T follicular helper cell (primary cell): ENCODE measurements at regions not wholly inside any gene's neighbourhood (a gene's known extent, or its start where the extent isn't known, plus 50 kb on each side); places are given as distances from the start of the nearest gene placed in this dataset.
"Not testable (repeated sequence)": the region's sequence is repeated elsewhere in the genome, so short reads cannot be mapped to it uniquely, and the experiment has no call there.

Experiments used
- DNase-seq: peaks from one replicate; pipeline ENCODE4 v3.0.0-alpha.2; 2020; ENCODE audit warnings: low read depth

- DNase-seq, result no peak
These were observed 551.8 kb downstream of the RAB28 start for GRCh38 chr4:12932203-12932788.

- DNase-seq, result no peak
These were observed 554.4 kb downstream of the RAB28 start for GRCh38 chr4:12929784-12930183.

- no peak for DNase-seq
These were observed 555.4 kb downstream of the RAB28 start for GRCh38 chr4:12928751-12929150.

GRCh38 chr4:12926189-12927066, 557.7 kb downstream of the RAB28 start:
- no peak for DNase-seq

GRCh38 chr4:12924728-12925320, 559.3 kb downstream of the RAB28 start:
- DNase-seq, result no peak

GRCh38 chr4:12924253-12924652, 559.9 kb downstream of the RAB28 start:
- no peak for DNase-seq

GRCh38 chr4:12912896-12913418, 571.2 kb downstream of the RAB28 start:
- DNase-seq, result no peak

- no peak for DNase-seq
These were observed 572.3 kb downstream of the RAB28 start for GRCh38 chr4:12911750-12912358.

- DNase-seq, result not testable (repeated sequence)
These were observed 580.5 kb downstream of the RAB28 start for GRCh38 chr4:12903640-12904039.

- DNase-seq, result no peak
These were observed 581.4 kb downstream of the RAB28 start for GRCh38 chr4:12902735-12903134.

GRCh38 chr4:12897954-12898353, 586.2 kb downstream of the RAB28 start:
- DNase-seq, result no peak

- no peak for DNase-seq
These were observed 590.1 kb downstream of the RAB28 start for GRCh38 chr4:12894062-12894461.

- no peak for DNase-seq
These were observed 595.1 kb downstream of the RAB28 start for GRCh38 chr4:12889054-12889453.

- no peak for DNase-seq
These were observed 599.0 kb downstream of the RAB28 start for GRCh38 chr4:12884846-12885796.

- DNase-seq, result no peak
These were observed 602.1 kb downstream of the RAB28 start for GRCh38 chr4:12881945-12882584.

- DNase-seq, result no peak
These were observed 603.3 kb downstream of the RAB28 start for GRCh38 chr4:12880844-12881243.

- no peak for DNase-seq
These were observed 604.6 kb downstream of the RAB28 start for GRCh38 chr4:12879496-12879895.

- no peak for DNase-seq
These were observed 608.4 kb downstream of the RAB28 start for GRCh38 chr4:12875640-12876243.

- no peak for DNase-seq
These were observed 610.8 kb downstream of the RAB28 start for GRCh38 chr4:12873351-12873750.

- DNase-seq, result no peak
These were observed 622.7 kb downstream of the RAB28 start for GRCh38 chr4:12861422-12861821.
